ENCODE measurements at regions not wholly inside any gene's neighbourhood (a gene's known extent, or its start where the extent isn't known, plus 50 kb on each side); places are given as distances from the start of the nearest gene placed in this dataset.

DNA sequence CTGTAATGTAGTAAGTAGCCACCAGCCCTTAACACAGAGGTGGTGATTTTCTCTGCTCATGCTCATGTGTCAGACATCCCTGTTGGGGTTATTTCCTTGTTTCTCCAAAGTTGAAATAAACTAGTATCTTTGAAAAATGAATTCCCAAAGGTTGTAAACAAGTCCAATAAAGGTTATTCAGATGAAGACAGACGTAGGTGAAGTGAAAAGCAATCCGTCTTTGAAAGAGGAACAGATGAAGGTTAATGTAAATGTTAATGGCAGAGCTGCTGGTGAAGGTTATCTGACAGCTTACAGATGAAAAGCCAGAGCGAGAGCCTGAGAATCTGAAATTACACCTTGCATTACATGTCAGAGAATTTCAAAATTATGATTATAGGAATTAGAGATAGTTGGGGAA lies 1604.0 kb downstream of the FAM181B start:
- in situ Hi-C loops (cut with HindIII; ENCODE audit: low sequenced_read_pairs), result no loop called here
- TF ChIP-seq CTCF (IDR thresholded peaks at IDR 0.05; ENCODE audit: low read depth, low read length), result no peak
- no peak for DNase-seq (ENCODE audit: low read depth, low spot score)
- H3K4me3 ChIP-seq (ENCODE audit: low read depth, low read length), result no peak overlapping the region

GRCh38 chr11:81112718-81113117 lies 1620.9 kb downstream of the FAM181B start:
- TF ChIP-seq CTCF (IDR thresholded peaks at IDR 0.05; ENCODE audit: low read depth, low read length), result no peak
- H3K4me3 ChIP-seq (ENCODE audit: low read depth, low read length), result no peak overlapping the region
- in situ Hi-C loops (cut with HindIII; ENCODE audit: low sequenced_read_pairs), result no loop called here
- DNase-seq (ENCODE audit: low read depth, low spot score), result no peak

DNA sequence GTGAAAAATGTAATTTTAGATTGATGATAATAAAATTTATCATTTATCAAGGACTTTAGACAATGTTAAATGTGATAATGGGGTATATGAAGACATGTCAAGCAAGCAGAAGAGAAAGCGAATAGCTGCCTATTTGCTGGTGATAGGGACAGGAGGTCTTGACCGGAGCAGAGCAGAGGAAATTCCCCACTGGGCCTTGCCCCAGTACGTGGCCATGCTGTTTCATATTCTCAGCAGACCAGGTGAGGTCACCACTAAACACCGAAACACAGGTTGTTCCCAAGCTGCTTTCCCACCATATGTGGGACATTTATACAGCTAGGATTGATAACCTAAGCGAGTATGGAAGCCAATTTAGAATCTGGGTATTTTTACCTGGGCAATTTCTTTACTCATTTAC lies 1629.6 kb downstream of the FAM181B start:
- H3K4me3 ChIP-seq (ENCODE audit: low read depth, low read length), result no peak overlapping the region
- no peak for TF ChIP-seq CTCF (IDR thresholded peaks at IDR 0.05; ENCODE audit: low read depth, low read length)
- in situ Hi-C loops (cut with HindIII; ENCODE audit: low sequenced_read_pairs), result no loop called here
- no peak for DNase-seq (ENCODE audit: low read depth, low spot score)

DNA sequence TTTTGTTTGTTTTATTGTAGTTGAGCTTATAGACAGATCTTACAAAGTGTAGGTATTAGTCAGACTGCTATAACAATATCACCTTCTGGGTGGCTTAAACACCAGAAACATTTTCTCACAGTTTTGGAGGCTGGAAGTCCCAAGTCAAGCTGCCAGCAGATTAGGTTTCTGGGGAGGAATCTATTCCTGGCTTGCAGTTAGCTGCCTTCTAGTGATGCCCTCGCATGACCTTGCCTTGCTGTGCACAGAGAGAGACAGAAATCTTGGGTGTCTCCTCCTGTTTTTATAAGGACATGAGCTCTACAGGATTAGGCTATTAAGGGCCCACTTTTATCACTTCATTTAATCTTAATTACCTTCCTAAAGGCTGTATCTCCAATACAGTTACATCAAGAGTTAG lies 1635.2 kb downstream of the FAM181B start:
- no peak overlapping the region for H3K4me3 ChIP-seq (ENCODE audit: low read depth, low read length)
- in situ Hi-C loops (cut with HindIII; ENCODE audit: low sequenced_read_pairs), result no loop called here
- DNase-seq (ENCODE audit: low read depth, low spot score), result no peak
- no peak for TF ChIP-seq CTCF (IDR thresholded peaks at IDR 0.05; ENCODE audit: low read depth, low read length)

DNA sequence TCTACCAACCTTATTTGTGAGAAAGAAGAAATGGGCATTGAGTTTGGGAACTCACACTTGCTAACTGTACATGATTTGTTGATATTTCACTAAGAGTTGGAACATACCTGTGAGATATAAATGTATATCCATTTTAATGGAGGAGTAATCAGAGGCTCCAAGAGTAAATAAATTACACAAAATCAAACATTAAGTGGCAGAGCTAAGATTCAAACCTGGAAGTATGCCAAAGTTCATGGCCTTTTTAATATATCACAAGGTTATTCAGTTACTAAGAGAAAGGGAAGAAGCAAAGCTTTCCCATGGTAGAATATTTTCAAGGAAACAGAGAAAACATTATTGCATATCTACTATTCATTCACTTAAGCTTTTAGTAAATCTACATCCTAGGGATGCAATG lies 1641.1 kb downstream of the FAM181B start:
- TF ChIP-seq CTCF (IDR thresholded peaks at IDR 0.05; ENCODE audit: low read depth, low read length), result no peak
- DNase-seq (ENCODE audit: low read depth, low spot score), result no peak
- H3K4me3 ChIP-seq (ENCODE audit: low read depth, low read length), result no peak overlapping the region
- in situ Hi-C loops (cut with HindIII; ENCODE audit: low sequenced_read_pairs), result no loop called here

- no peak overlapping the region for H3K4me3 ChIP-seq (ENCODE audit: low read depth, low read length)
- TF ChIP-seq CTCF (IDR thresholded peaks at IDR 0.05; ENCODE audit: low read depth, low read length), result no peak
- in situ Hi-C loops (cut with HindIII; ENCODE audit: low sequenced_read_pairs), result no loop called here
- DNase-seq (ENCODE audit: low read depth, low spot score), result no peak
Measured at GRCh38 chr11:81089242-81089641, 1644.4 kb downstream of the FAM181B start.

GRCh38 chr11:81080476-81080875 lies 1639.6 kb upstream of the TENM4 start:
- in situ Hi-C loops (cut with HindIII; ENCODE audit: low sequenced_read_pairs), result no loop called here
- no peak for TF ChIP-seq CTCF (IDR thresholded peaks at IDR 0.05; ENCODE audit: low read depth, low read length)
- no peak overlapping the region for H3K4me3 ChIP-seq (ENCODE audit: low read depth, low read length)
- peak; percentile 15 for DNase-seq (ENCODE audit: low read depth, low spot score)
